H1 (cell line): ENCODE measurements at regions not wholly inside any gene's neighbourhood (a gene's known extent, or its start where the extent isn't known, plus 50 kb on each side); places are given as distances from the start of the nearest gene placed in this dataset.
"Not testable (repeated sequence)": the region's sequence is repeated elsewhere in the genome, so short reads cannot be mapped to it uniquely, and the experiment has no call there.

Experiments
- CEBPB ChIP-seq: IDR thresholded peaks from 2 replicates; pipeline ENCODE4 v1.6.1; 2012; ENCODE audit warnings: low read depth, low read length
- HDAC2 ChIP-seq, 2 experiments: fragments of 300-600 bp in 1 of 2; sonication (generic) in 1 of 2; IDR thresholded peaks; 2 replicates each; pipeline ENCODE4 v1.6.1; 2011 to 2012; ENCODE audit warnings: low read depth in 2 of 2, low read length in 2 of 2, mild to moderate bottlenecking in 2 of 2, moderate library complexity in 2 of 2, borderline replicate concordance in 1 of 2, inconsistent platforms in 1 of 2
- POLR2AphosphoS5 ChIP-seq: IDR thresholded peaks from 2 replicates; pipeline ENCODE4 v1.6.1; 2011; ENCODE audit warnings: low read depth, low read length
- SIN3A ChIP-seq, 2 experiments: IDR thresholded peaks in 1 of 2; conservative IDR thresholded peaks in 1 of 2; 2 replicates each; pipeline ENCODE4 v1.6.1; 2011 to 2012; ENCODE audit warnings: low read length in 2 of 2, improper control_type of control experiment in 1 of 2, low read depth in 1 of 2, mild to moderate bottlenecking in 1 of 2
- SRF ChIP-seq: IDR thresholded peaks from 2 replicates; pipeline ENCODE4 v1.6.1; 2011; ENCODE audit warnings: mild to moderate bottlenecking, low read depth, low read length, moderate library complexity

DNA sequence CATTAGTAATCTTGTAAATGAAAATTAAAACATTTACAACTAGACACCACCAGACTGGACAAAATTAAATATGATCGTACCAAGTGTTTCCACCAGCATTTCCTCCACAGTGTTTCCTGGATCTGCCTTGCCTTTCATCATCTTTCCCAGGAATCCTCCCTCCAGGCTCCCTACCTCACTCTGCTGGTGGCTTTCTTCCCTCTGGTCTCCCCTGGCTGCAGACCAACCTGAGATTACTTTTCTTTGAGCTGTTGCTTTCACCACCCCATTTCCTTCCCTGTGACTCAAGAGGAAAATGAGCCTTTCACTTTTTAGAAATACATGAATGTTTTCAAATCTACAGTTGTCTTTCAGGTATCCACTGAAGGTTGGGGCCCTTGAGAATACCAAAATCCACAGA lies 228.8 kb upstream of the NBPF12 start:
- TF ChIP-seq HDAC2 (IDR thresholded peaks at IDR 0.05; ENCODE audit: borderline replicate concordance in 1 of 2, low read depth in 2 of 2, low read length in 2 of 2); SRF; POLR2AphosphoS5; SIN3A (conservative IDR thresholded peaks at IDR 0.05 in 1 of 2, IDR thresholded peaks at IDR 0.05 in 1 of 2; ENCODE audit: low read depth in 1 of 2, low read length in 2 of 2); CEBPB: not testable (repeated sequence)
